ENCODE measurements at regions not wholly inside any gene's neighbourhood (a gene's known extent, or its start where the extent isn't known, plus 50 kb on each side); places are given as distances from the start of the nearest gene placed in this dataset.

GRCh38 chr20:57805747-57806146, 95.9 kb upstream of the PMEPA1 start:
- Histone ChIP-seq H3K27ac (ENCODE audit: low read length) (no peak overlapping the region), H3F3A (ENCODE audit: low read length, unreplicated experiment) (no peaks in the 10 kb centered on the region), H4K20me1 (ENCODE audit: low read length) (no peaks in the 10 kb centered on the region), H3K9ac (ENCODE audit: low read length) (no peak overlapping the region), H3K36me3 (ENCODE audit: low read depth, low read length) (no peaks in the 10 kb centered on the region), H3K4me2 (ENCODE audit: low read length) (no peak overlapping the region), H3K4me1 (ENCODE audit: insufficient read depth, low read length) (peaks cover 1% of the 10 kb centered on the region; the same call in 1 of the 2 replicates), H2AFZ (ENCODE audit: low read length) (no peak overlapping the region), H3K4me3 (ENCODE audit: low read length) (no peak overlapping the region), H3K9me3 (ENCODE audit: low read length) (no peaks in the 10 kb centered on the region), H3K27me3 (ENCODE audit: low read length) (no peaks in the 10 kb centered on the region), H3K9me2 (replicated peaks; ENCODE audit: low read length) (no peaks in the 10 kb centered on the region), H3K79me2 (ENCODE audit: low read length) (no peaks in the 10 kb centered on the region)
- TF ChIP-seq EZH2 (IDR thresholded peaks at IDR 0.05; ENCODE audit: low read length, unreplicated experiment): no peak
- no peak for TF ChIP-seq CTCF (conservative IDR thresholded peaks at IDR 0.05; ENCODE audit: low read depth, low read length)
- no peak for TF ChIP-seq EZH2phosphoT487 (IDR thresholded peaks at IDR 0.05; ENCODE audit: borderline replicate concordance, low read length)
- POLR2A ChIA-PET (ENCODE audit: unreplicated experiment): no interaction called here
- DNase-seq (no peak), ATAC-seq (no peak)
- CTCF ChIA-PET: no interaction called here
- intact Hi-C loops (cut with micrococcal nuclease): no loop called here
- no TSS peak for BruUV-seq (replicated peaks)

GRCh38 chr20:57804470-57805250, 94.8 kb upstream of the PMEPA1 start:
- no peaks in the 10 kb centered on the region for H3K27me3 ChIP-seq (ENCODE audit: low read length)
- H3K9me3 ChIP-seq (ENCODE audit: low read length): no peaks in the 10 kb centered on the region
- H2AFZ ChIP-seq (ENCODE audit: low read length): no peak overlapping the region
- no TSS peak for BruUV-seq (replicated peaks)
- intact Hi-C loops (cut with micrococcal nuclease): no loop called here
- no peaks in the 10 kb centered on the region for H4K20me1 ChIP-seq (ENCODE audit: low read length)
- CTCF ChIA-PET: no interaction called here
- H3K79me2 ChIP-seq (ENCODE audit: low read length): no peaks in the 10 kb centered on the region
- no peaks in the 10 kb centered on the region for H3F3A ChIP-seq (ENCODE audit: low read length, unreplicated experiment)
- no peak for ATAC-seq
- no peaks in the 10 kb centered on the region for H3K9me2 ChIP-seq (replicated peaks; ENCODE audit: low read length)
- no peak for DNase-seq
- no peaks in the 10 kb centered on the region; the same call in 1 of the 2 replicates for H3K4me1 ChIP-seq (ENCODE audit: insufficient read depth, low read length)
- no peak overlapping the region for H3K4me3 ChIP-seq (ENCODE audit: low read length)
- H3K4me2 ChIP-seq (ENCODE audit: low read length): no peak overlapping the region
- POLR2A ChIA-PET (ENCODE audit: unreplicated experiment): no interaction called here
- TF ChIP-seq EZH2phosphoT487 (IDR thresholded peaks at IDR 0.05; ENCODE audit: borderline replicate concordance, low read length) (no peak), CTCF (conservative IDR thresholded peaks at IDR 0.05; ENCODE audit: low read depth, low read length) (no peak), EZH2 (IDR thresholded peaks at IDR 0.05; ENCODE audit: low read length, unreplicated experiment) (no peak)
- no peaks in the 10 kb centered on the region for H3K36me3 ChIP-seq (ENCODE audit: low read depth, low read length)
- no peak overlapping the region for H3K9ac ChIP-seq (ENCODE audit: low read length)
- H3K27ac ChIP-seq (ENCODE audit: low read length): no peak overlapping the region

GRCh38 chr20:57803508-57804005, 93.7 kb upstream of the PMEPA1 start:
- no peaks in the 10 kb centered on the region for H4K20me1 ChIP-seq (ENCODE audit: low read length)
- H3K4me2 ChIP-seq (ENCODE audit: low read length): no peak overlapping the region
- ChIA-PET POLR2A (ENCODE audit: unreplicated experiment) (no interaction called here), CTCF (no interaction called here)
- H3K27ac ChIP-seq (ENCODE audit: low read length): no peak overlapping the region
- TF ChIP-seq EZH2 (IDR thresholded peaks at IDR 0.05; ENCODE audit: low read length, unreplicated experiment): no peak
- no peak for TF ChIP-seq CTCF (conservative IDR thresholded peaks at IDR 0.05; ENCODE audit: low read depth, low read length)
- TF ChIP-seq EZH2phosphoT487 (IDR thresholded peaks at IDR 0.05; ENCODE audit: borderline replicate concordance, low read length): no peak
- ATAC-seq (no peak), DNase-seq (no peak)
- H3K36me3 ChIP-seq (ENCODE audit: low read depth, low read length): no peaks in the 10 kb centered on the region
- H3K9me3 ChIP-seq (ENCODE audit: low read length): no peaks in the 10 kb centered on the region
- no TSS peak for BruUV-seq (replicated peaks)
- no peak overlapping the region for H3K9ac ChIP-seq (ENCODE audit: low read length)
- intact Hi-C loops (cut with micrococcal nuclease): no loop called here
- H3K79me2 ChIP-seq (ENCODE audit: low read length): no peaks in the 10 kb centered on the region
- no peak overlapping the region for H3K4me3 ChIP-seq (ENCODE audit: low read length)
- H2AFZ ChIP-seq (ENCODE audit: low read length): no peak overlapping the region
- no peaks in the 10 kb centered on the region for H3K4me1 ChIP-seq (ENCODE audit: insufficient read depth, low read length)
- H3K27me3 ChIP-seq (ENCODE audit: low read length): no peaks in the 10 kb centered on the region
- no peaks in the 10 kb centered on the region for H3K9me2 ChIP-seq (replicated peaks; ENCODE audit: low read length)
- no peaks in the 10 kb centered on the region for H3F3A ChIP-seq (ENCODE audit: low read length, unreplicated experiment)
